ENCODE measurements at regions not wholly inside any gene's neighbourhood (a gene's known extent, or its start where the extent isn't known, plus 50 kb on each side); places are given as distances from the start of the nearest gene placed in this dataset.

- TF ChIP-seq CTCF (IDR thresholded peaks at IDR 0.05) = no peak
- no peak for TF ChIP-seq POLR2A (IDR thresholded peaks at IDR 0.05)
These were observed 74.7 kb upstream of the SESN3 start for GRCh38 chr11:95305705-95306104.

Measured in lower leg skin (tissue), 3 donors.